Activated CD4-positive, alpha-beta T cell treated with anti-CD3 and anti-CD28 coated beads, Interleukin-2, Interleukin-6, amounts not matched to agents 100 ng/mL and 50 ng/mL, durations not matched to agents 16 hours and 8 hours (primary cell): ENCODE measurements at regions not wholly inside any gene's neighbourhood (a gene's known extent, or its start where the extent isn't known, plus 50 kb on each side); places are given as distances from the start of the nearest gene placed in this dataset.

ENCODE experiments used
- DNase-seq: peaks from one replicate; pipeline ENCODE4 v3.0.0-alpha.2; 2020

GRCh38 chr7:67777119-67777518 is 780.5 kb downstream of the TYW1 start:
- no peak for DNase-seq

DNA sequence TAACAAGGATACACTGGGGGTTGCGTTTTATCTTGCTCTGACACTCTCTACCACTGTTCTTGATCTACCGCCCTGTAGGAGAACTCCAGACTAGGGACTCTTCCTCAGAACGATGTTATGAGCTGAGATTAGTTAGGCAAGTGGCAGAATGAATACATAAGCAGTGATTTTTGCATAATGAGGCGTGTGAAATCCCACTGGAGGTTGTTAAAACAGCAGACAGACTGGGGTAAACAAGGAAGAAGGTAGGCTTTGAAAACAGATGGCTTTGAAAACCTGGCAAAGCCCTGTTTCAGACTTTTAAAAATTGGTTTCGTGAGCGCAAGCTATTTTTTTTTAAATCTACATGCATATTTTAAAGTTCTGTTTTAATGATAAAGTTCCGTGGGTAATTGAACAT is 785.2 kb downstream of the TYW1 start:
- no peak for DNase-seq

GRCh38 chr7:67786021-67786420 is 789.4 kb downstream of the TYW1 start:
- DNase-seq = no peak

- DNase-seq = no peak
These were observed 792.0 kb downstream of the TYW1 start for GRCh38 chr7:67788669-67789068.

DNA sequence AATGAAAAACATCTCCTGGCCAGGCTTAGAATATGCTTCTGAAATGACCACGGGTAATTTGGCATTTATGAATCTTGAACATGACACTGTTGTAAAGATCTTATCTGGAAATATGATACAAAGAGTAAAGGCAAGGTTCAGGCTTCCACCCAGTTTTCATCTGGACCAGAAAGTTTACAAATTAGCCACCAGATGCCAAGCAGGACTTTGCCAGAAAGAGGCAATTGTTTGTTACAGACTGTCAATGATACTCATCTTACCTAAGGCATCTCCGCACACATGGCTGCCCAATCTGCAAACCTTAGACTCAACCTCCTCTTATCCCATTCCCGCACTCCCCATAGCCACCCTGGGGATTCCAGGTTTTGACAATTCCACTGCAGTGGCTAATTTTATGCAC is 795.3 kb downstream of the TYW1 start:
- DNase-seq = no peak

- DNase-seq = no peak
These were observed 797.9 kb downstream of the TYW1 start for GRCh38 chr7:67794544-67794943.

GRCh38 chr7:67803789-67804188 is 807.2 kb downstream of the TYW1 start:
- no peak for DNase-seq

DNA sequence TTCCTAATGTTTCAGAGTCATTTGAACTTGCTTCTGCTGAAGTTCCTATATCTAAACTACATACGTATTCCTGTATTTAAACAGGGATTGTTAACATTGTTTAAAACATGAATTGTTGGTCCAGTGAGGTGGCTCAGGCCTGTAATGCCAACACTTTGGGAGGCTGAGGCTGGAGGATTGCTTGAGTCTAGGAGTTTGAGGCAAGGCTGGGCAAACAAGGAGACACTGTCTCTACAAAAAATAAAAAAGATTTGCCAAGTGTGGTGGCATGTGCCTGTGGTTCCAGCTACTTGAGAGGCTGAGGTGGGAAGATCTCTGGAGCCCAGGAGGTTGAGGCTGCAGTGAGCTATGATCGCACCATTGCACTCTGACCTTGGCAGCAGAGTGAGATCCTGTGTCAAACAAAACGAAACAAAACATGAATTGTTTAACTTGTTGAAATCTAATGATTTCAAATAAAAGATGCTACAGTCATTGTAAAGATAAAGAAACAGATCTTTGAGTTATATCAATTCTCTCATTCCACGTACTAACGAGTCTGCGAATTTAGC is 809.4 kb downstream of the TYW1 start:
- DNase-seq = no peak

DNA sequence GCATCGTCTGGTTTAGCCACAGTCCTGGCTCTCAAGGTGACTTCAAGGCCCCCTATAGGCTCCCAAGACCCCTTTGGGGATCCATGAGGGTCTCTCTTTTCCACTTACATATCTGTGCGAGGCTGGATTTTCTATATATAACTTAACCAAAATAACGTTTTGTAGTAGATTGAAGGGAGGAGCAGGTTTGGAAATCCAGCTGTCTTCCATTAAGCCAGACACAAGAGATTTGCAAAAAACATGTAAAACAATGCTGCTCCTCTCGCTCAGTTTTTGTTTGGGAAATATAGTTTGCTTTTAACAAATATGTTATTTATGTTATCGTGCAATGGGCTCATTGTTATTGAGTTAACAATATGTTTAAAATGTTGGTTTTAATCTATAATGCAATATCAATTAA is 811.2 kb downstream of the TYW1 start:
- no peak for DNase-seq

GRCh38 chr7:67809586-67809985 is 813.0 kb downstream of the TYW1 start:
- no peak for DNase-seq

DNA sequence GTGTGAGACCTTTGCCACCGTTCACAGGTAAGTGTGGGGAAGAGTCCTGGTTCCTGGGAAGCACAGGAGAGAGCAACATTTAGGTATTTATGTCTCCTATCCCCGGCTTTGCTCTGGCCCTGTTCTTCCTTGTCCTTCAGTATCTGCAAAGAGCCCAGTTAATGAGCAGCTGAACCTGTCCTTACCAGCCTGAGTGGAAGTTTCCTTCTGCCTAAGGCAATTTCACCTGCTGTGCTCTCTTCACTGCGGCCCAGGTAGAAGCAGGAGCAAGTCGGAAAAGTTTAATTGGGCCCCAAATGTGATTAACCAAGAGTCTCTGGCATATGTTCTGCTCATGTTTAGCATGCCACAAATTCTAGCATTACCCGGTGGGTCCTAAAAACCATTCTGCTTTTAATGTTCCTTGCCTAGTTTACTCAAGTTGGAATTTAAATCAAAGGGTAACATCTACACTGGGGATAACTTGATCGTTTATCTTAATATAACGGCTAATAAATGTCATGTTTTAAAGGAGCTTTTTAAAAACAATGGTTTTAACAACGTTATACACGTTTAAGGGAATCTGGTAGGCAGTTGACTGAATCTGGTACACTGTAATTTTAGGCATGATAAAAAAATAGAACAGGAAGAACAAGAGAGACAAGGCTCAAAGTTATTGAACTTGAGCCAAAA is 817.1 kb downstream of the TYW1 start:
- DNase-seq = no peak

DNA sequence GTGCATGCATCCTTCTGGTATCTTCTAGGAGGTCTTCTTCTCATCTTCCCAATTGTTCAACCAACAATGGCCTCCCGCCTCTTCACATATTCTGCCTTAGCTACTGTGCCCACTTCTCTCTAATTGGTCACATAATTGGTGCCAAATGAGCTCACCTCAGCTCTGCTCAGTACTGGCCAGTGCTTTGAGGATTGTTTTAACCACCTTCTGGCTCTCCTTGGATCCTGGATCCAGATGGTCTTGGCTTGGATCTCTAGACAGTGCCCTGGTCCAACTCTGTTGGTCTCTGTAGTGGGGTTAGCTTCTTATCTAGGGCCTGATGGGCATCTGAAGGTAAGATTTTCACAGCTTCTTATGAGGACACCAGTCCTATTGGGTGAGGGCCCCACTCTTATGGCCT is 820.8 kb downstream of the TYW1 start:
- no peak for DNase-seq

GRCh38 chr7:67821116-67821515 is 824.5 kb downstream of the TYW1 start:
- DNase-seq = no peak

- DNase-seq = no peak
These were observed 826.7 kb downstream of the TYW1 start for GRCh38 chr7:67823345-67823744.

GRCh38 chr7:67825356-67825755 is 828.7 kb downstream of the TYW1 start:
- no peak for DNase-seq

- no peak for DNase-seq
These were observed 845.3 kb downstream of the TYW1 start for GRCh38 chr7:67841896-67842295.

GRCh38 chr7:67842571-67842970 is 845.9 kb downstream of the TYW1 start:
- no peak for DNase-seq

GRCh38 chr7:67843001-67843565 is 846.5 kb downstream of the TYW1 start:
- no peak for DNase-seq

DNA sequence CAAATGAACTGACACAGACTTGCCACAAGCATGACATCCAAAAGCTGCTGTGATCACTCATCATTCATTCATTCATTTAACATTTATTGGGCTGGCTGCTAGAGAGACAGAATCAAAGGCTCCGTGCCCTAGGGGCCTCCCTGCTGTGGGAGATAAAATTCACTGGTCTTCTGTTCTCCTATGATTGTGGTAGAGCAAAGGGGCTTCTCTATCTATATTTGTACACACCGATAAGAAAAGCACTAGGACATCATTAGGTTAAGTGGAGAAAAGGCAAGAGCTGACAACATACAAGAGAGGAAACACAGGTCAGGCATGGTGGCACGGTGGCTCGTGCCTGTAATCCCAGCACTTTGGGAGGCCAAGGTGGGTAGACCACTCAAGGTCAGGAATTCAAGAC is 847.0 kb downstream of the TYW1 start:
- no peak for DNase-seq

DNA sequence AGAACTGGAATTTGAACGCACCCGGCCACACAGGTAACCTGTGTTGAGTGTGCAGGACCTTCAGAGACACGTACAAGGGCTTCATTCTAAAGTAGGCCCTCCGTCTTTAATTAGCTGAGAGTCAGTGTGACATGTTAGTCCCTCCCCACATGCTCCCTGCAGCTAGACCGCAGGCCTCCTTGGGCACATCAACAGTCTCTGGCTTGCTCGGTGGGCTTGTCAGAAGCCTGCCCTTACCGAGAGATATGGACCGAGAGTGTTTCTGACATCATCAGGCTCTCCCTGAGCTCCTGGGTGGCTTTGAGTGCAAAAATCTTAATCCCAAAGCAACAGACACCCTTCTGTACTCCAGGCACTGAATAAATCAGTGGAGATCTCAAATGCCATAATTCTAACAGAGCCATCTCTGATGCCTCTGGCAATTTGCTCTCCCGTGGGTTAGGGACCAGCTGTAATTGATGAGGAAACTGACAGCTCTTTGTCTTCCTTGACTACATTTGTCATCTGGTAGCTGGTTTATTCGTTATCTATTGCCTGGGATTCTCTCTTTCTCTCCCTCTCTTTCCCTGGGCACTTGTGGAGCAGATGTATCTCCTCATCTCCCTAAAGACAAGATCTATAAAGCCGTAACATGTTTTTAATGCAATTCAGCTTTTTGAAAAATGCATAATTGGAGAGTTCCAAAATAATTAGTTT is 850.6 kb downstream of the TYW1 start:
- no peak for DNase-seq

GRCh38 chr7:67854221-67855178 is 857.9 kb downstream of the TYW1 start:
- DNase-seq = no peak

- DNase-seq = no peak
These were observed 858.7 kb downstream of the TYW1 start for GRCh38 chr7:67855322-67855721.

DNA sequence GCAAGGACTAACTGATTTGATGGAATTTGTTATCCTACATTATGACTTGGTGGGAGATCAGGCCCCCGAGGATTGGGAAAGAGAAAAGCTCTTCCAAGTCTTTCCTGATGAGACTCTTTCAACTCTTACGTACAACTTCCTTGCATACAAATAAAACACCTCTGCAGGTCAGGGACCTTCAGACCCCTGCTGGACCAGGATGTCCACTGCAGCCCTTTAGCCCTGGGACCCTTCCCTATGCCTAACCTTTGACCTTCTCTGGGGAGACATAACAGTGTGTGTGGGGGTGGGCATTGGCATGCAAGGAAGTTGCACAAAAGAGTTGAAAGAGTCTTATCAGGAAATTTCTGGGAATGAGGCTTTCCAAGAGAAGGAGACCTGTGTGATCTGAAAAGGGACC is 859.4 kb downstream of the TYW1 start:
- no peak for DNase-seq
